HFF-Myc (cell line): ENCODE measurements at regions not wholly inside any gene's neighbourhood (a gene's known extent, or its start where the extent isn't known, plus 50 kb on each side); places are given as distances from the start of the nearest gene placed in this dataset.
"Not testable (repeated sequence)": the region's sequence is repeated elsewhere in the genome, so short reads cannot be mapped to it uniquely, and the experiment has no call there.

Experiments used
- DNase-seq: peaks from one replicate; pipeline ENCODE4 v3.0.0-alpha.2; 2011; ENCODE audit warnings: low read depth; ENCODE audit errors: extremely low read depth
- H3K4me3 ChIP-seq: replicated peaks from 2 replicates; pipeline ENCODE4 v1.5.1; 2011; ENCODE audit warnings: low read depth, mild to moderate bottlenecking, control low read depth, low read length
- TF ChIP-seq, protein P1 (sequence below): IDR thresholded peaks from 2 replicates; pipeline ENCODE4 v1.5.1; 2012; ENCODE audit warnings: mild to moderate bottlenecking, low read depth, low read length, control low read depth; ENCODE audit errors: missing control alignments

DNA sequence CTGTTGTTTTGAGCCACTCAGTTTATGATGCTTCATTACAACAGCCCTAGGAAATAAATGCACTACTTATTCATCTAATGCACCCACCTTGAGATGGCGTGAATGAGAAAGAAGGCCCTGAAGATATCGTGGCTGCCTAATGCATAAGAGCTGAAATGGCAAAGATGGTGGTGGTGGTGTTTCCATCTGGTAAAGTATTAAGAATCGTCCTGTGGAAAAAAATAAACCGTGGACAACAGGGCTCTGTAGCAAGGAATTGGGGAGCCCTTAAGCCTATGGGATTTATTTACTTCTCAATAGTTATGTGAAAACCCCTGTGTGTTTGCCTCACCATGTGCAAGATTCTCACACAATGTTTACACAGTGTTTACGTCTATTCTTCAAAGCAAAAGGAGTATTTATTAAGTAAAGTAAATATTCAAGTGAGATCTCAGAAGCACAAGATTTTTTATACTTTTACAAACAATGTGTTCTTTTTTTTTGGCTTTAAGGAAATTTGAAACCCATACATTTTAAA lies 1555.2 kb upstream of the FLRT2 start:
- H3K4me3 ChIP-seq: no peak overlapping the region
- DNase-seq: no peak
- TF ChIP-seq, protein P1, sequence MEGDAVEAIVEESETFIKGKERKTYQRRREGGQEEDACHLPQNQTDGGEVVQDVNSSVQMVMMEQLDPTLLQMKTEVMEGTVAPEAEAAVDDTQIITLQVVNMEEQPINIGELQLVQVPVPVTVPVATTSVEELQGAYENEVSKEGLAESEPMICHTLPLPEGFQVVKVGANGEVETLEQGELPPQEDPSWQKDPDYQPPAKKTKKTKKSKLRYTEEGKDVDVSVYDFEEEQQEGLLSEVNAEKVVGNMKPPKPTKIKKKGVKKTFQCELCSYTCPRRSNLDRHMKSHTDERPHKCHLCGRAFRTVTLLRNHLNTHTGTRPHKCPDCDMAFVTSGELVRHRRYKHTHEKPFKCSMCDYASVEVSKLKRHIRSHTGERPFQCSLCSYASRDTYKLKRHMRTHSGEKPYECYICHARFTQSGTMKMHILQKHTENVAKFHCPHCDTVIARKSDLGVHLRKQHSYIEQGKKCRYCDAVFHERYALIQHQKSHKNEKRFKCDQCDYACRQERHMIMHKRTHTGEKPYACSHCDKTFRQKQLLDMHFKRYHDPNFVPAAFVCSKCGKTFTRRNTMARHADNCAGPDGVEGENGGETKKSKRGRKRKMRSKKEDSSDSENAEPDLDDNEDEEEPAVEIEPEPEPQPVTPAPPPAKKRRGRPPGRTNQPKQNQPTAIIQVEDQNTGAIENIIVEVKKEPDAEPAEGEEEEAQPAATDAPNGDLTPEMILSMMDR: no peak

DNA sequence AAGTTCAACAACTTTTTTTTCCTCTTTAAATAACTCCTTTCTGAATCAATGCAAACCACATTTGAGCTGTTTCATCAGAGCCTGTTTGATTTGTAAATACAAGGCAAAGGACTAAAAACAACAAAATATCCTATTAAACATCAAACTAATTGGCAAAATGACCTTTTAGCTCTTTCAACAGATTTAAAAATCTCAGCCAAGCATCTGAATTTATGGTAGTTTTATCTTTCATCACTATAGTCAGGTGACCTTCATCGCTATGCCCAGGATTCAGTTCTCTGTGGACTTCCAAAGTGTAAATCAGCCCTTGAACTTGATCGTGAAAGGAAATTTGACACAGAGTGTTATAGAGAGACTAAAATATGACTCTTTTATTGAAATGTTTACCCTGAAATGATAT lies 1554.5 kb upstream of the FLRT2 start:
- DNase-seq: no peak
- TF ChIP-seq, protein P1: no peak
- no peak overlapping the region for H3K4me3 ChIP-seq

DNA sequence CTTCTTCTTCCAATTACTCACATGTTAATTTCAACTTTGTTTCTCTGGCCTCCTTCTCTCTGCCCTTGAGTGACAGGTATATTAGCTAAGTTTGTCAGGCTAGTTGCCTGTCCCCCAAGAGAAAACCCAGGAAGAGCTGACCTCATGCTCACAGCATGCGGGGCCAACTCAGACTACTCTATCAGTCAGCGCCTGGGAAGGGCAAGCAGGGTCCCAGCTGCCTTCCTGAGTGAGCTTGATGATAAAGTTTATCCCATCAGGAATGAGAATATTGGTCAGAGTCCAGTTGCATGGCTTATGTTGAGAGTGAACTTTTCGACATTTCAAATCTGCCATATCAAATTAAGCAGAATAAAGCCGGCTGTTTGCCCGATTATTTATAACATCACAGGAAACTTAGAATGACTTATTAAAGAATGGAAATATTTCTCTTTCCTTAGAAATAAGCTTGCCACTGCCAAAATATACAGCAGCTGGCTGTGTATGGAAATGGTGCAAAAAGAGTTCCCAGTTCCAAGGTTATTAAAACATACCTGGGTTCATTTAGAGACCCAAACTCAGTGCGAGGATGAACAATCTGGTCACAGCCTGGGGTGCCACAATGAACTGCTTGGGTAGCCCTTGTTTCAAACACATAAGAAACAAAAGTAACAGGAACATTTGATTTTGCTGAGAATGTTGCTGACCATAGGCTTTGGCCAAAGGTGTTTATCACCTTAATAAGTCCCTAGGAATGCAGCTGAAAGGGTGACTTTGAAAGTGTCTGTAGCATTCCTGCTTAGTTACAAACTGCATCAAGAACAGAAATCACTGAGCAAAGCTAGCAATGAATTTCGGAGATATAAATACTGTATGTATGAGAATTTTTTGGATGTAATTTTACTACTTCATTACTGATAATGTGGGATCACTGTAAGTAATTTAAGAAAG lies 1553.8 kb upstream of the FLRT2 start:
- H3K4me3 ChIP-seq: no peak overlapping the region
- TF ChIP-seq, protein P1: no peak
- no peak for DNase-seq

DNA sequence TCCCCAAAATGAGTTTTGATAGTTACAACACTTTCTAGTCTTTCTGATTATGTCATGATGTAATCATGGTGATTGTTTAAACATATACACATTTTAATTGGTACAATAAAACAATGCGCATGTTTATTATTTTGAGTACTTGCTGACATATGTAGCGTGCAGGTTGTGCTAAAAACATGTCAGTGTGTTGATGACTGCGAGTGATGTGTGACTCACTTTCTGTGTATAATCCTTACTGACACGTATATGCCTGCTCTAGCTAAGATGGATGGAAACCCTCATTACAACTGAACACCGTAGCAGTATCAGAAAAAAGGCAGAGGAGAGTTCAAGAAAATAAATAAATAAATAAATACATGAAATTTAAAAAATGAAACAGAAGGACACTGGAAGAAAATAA lies 1552.4 kb upstream of the FLRT2 start:
- TF ChIP-seq, protein P1: no peak
- no peak for DNase-seq
- H3K4me3 ChIP-seq: no peak overlapping the region

DNA sequence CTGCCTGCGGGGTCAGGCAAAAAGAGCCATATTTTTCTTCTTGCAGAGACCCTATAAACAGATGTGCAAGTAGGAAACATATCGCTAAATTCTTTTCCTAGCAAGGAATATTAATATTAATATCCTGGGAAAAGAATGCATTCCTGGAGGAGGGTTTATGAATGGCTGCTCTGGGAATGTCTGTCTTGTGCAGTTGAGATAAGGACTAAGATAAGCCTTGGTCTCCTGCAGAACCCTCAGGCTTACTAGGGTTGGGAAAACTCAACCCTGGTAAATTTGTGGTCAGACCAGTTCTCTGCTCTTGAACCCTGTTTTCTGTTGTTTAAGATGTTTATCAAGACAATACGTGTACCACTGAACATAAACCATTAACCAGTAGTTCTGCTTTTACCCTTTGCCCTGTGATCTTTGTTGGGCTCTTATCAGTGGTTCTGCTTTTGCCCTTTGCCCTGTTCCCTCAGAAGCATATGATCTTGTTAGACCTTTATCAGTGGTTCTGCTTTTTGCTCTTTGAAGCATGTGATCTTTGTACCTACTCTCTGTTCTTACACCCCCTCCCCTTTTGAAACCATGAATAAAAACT lies 1548.2 kb upstream of the FLRT2 start:
- DNase-seq, H3K4me3 ChIP-seq: not testable (repeated sequence)

DNA sequence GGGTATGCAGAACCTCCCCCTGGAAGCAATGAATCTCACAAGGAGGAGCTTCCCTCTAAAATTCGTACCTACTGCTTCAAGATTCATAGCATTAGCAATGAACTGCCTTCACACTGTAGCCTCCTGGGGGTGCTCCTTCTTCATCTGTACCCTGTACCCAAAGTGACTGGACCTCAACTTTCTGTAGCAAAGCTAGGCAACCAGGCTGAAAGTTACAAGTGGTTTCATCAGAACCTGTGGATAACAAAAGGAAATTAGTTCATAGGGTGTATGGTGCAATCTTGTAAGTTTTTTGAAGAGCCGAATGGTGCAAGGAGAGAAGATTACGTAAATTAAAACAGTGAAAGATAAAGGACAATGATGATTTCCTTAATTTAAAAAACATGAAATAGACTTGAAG lies 1541.7 kb upstream of the FLRT2 start:
- TF ChIP-seq, protein P1: no peak
- no peak overlapping the region for H3K4me3 ChIP-seq
- DNase-seq: no peak

DNA sequence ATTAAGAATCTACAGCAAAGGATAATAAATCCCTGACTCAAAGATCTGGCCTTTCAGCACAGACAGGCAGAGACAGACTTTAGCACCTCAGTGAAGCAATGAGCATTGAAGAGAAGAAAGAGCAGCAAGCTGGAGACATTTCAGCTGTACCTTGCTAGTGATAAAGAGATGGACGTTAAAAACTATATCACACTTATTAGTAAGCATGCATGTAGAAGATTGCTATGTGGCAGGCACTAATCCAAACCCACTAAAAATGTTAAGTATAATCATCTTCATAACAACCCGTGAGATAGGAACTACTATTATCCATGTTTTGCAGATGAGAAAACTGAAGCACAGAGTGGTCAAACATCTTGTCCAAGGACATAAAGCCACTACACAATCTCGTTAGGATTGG lies 1538.3 kb upstream of the FLRT2 start:
- no peak overlapping the region for H3K4me3 ChIP-seq
- no peak for DNase-seq
- TF ChIP-seq, protein P1: no peak
